HG02973 (cell line): ENCODE measurements at regions not wholly inside any gene's neighbourhood (a gene's known extent, or its start where the extent isn't known, plus 50 kb on each side); places are given as distances from the start of the nearest gene placed in this dataset.

ENCODE experiments used
- ATAC-seq: cut with Tn5 transposase; IDR thresholded peaks from one replicate; pipeline ENCODE4 v1.9.1; 2021; ENCODE audit warnings: moderate library complexity; ENCODE audit not compliant: unreplicated experiment

- no peak for ATAC-seq
Measured at GRCh38 chr12:63321373-63321772, 170.4 kb upstream of the AVPR1A start.

- no peak for ATAC-seq
Measured at GRCh38 chr12:63319936-63320633, 169.1 kb upstream of the AVPR1A start.

- no peak for ATAC-seq
Measured at GRCh38 chr12:63319386-63319785, 168.4 kb upstream of the AVPR1A start.

- ATAC-seq = no peak
Measured at GRCh38 chr12:63318933-63319332, 167.9 kb upstream of the AVPR1A start.

GRCh38 chr12:63318313-63318712 lies 167.3 kb upstream of the AVPR1A start:
- ATAC-seq = no peak

GRCh38 chr12:63317880-63318279 lies 166.9 kb upstream of the AVPR1A start:
- no peak for ATAC-seq

GRCh38 chr12:63317286-63317846 lies 166.4 kb upstream of the AVPR1A start:
- ATAC-seq = no peak

GRCh38 chr12:63313139-63313538 lies 162.1 kb upstream of the AVPR1A start:
- ATAC-seq = no peak

GRCh38 chr12:63308671-63309070 lies 157.7 kb upstream of the AVPR1A start:
- no peak for ATAC-seq

GRCh38 chr12:63307849-63308248 lies 156.8 kb upstream of the AVPR1A start:
- ATAC-seq = no peak

GRCh38 chr12:63305901-63306875 lies 155.2 kb upstream of the AVPR1A start:
- ATAC-seq = peak; percentile 30

GRCh38 chr12:63304887-63305316 lies 153.9 kb upstream of the AVPR1A start:
- ATAC-seq = peak; percentile 47

GRCh38 chr12:63302941-63303536 lies 152.0 kb upstream of the AVPR1A start:
- ATAC-seq = peak; percentile 2

GRCh38 chr12:63302269-63302940 lies 151.4 kb upstream of the AVPR1A start:
- ATAC-seq = peak; percentile 82

GRCh38 chr12:63301311-63301710 lies 150.3 kb upstream of the AVPR1A start:
- no peak for ATAC-seq

GRCh38 chr12:63298386-63298930 lies 147.5 kb upstream of the AVPR1A start:
- no peak for ATAC-seq

- ATAC-seq = peak; percentile 85
Measured at GRCh38 chr12:63294327-63294632, 143.3 kb upstream of the AVPR1A start.

- no peak for ATAC-seq
Measured at GRCh38 chr12:63292471-63293221, 141.6 kb upstream of the AVPR1A start.

- ATAC-seq = peak; percentile 78
Measured at GRCh38 chr12:63276537-63277365, 125.8 kb upstream of the AVPR1A start.
